ENCODE measurements at regions not wholly inside any gene's neighbourhood (a gene's known extent, or its start where the extent isn't known, plus 50 kb on each side); places are given as distances from the start of the nearest gene placed in this dataset.

- H3K4me3 ChIP-seq (ENCODE audit: low read depth, poor library complexity, severe bottlenecking): no peak overlapping the region
- TF ChIP-seq POLR2A (IDR thresholded peaks at IDR 0.05): no peak
- TF ChIP-seq CTCF (IDR thresholded peaks at IDR 0.05): no peak
- intact Hi-C loops (cut with DNase I; ENCODE audit: low total_unique reads): no loop called here
- DNase-seq (ENCODE audit: low spot score in 2 of 2): peak in 1 of 2 donors; percentile 64
- WGBS, 2 donors: 69 to 80% methylated on average over 6 of the region's 6 CpGs
Measured at GRCh38 chr6:166019214-166019613, 148.4 kb downstream of the TBXT start.

DNA sequence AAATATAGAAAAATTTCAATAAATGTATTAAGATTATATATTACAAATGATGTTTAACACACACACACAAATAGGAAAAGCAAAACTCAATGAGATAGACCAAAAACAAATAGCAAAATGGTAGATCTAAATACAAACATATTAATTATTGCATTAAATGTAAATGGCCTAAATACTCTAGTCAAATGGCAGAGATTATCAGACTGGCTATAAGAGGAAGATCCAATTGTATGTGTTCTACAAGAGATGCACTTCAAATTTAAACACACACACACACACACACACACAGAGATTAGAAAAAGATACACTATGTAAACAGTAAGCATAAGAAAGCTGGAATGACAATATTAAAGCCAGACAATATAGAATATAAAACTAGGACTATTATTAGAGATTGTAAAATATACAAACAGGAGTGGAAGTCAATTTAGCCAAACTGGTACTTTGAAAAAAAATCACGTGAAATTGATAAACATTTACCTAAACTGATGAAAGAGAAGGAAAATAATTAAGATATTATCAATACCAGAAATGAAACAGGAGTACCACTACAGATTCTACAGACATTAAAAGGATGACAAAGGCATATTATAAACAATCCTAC lies 150.5 kb downstream of the TBXT start:
- intact Hi-C loops (cut with DNase I; ENCODE audit: low total_unique reads): no loop called here
- 66 to 71% methylated on average over 1 of the region's 1 CpG for WGBS, 2 donors
- no peak overlapping the region for H3K4me3 ChIP-seq (ENCODE audit: low read depth, poor library complexity, severe bottlenecking)
- TF ChIP-seq CTCF (IDR thresholded peaks at IDR 0.05): no peak
- no peak for TF ChIP-seq POLR2A (IDR thresholded peaks at IDR 0.05)
- no peak for DNase-seq (ENCODE audit: low spot score in 2 of 2)

DNA sequence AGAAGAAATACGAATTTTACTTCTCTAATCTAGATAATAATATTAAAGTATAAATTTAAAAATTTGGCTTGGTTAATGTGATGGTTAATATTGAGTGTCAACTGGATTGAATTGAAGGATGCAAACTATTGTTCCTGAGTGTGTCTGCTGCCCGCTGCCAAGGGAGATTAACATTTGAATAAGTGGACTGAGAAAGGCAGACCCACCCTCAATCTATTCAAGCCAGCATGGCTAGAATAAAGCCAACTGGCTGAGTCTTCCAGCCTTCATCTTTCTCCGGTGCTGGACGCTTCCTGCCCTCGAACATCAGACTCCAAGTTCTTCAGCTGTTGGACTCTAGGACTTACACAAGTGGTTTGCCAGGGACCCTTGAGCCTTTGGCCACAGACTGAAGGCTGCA lies 152.7 kb downstream of the TBXT start:
- intact Hi-C loops (cut with DNase I; ENCODE audit: low total_unique reads): no loop called here
- DNase-seq (ENCODE audit: low spot score in 2 of 2): no peak
- WGBS, 2 donors: 45 to 59% methylated on average over 5 of the region's 5 CpGs
- no peak for TF ChIP-seq CTCF (IDR thresholded peaks at IDR 0.05)
- no peak for TF ChIP-seq POLR2A (IDR thresholded peaks at IDR 0.05)
- no peak overlapping the region for H3K4me3 ChIP-seq (ENCODE audit: low read depth, poor library complexity, severe bottlenecking)

- 40 to 45% methylated on average over 11 of the region's 11 CpGs for WGBS, 2 donors
- TF ChIP-seq CTCF (IDR thresholded peaks at IDR 0.05) (no peak), POLR2A (IDR thresholded peaks at IDR 0.05) (no peak)
- DNase-seq (ENCODE audit: low spot score in 2 of 2): peak in 1 of 2 donors; percentile 64
- intact Hi-C loops (cut with DNase I; ENCODE audit: low total_unique reads): no loop called here
- no peak overlapping the region for H3K4me3 ChIP-seq (ENCODE audit: low read depth, poor library complexity, severe bottlenecking)
Measured at GRCh38 chr6:166010136-166010960, 157.3 kb downstream of the TBXT start.

DNA sequence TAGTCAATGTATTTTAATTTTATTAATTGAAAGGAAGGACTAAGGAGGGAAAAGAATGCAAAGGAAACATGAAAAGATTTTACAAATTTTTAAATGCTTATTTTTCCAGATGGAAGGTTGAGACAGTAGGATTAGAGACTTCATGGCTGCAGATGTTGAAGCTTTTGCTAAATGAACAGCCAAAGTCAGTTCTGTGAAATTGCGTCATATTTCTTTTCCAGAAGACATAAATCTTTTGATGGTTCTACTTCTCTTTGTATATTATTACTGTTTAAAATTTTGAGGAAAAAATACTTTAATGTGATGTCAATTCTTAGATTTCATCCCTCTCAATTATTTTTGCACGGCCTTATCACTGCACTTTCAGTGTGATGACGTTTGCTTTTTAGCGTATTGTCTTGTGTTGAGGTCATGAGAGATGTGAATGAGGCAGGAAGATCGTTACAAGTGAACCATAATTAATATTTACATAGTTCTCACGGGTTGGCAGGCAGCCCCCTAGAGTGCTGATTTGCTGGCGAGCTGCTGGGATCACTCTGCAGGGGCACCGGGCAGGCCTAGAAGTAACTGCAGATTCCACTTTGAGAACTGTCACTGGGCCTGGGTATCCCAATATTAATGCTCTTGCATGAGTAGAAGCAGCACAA lies 158.1 kb downstream of the TBXT start:
- H3K4me3 ChIP-seq (ENCODE audit: low read depth, poor library complexity, severe bottlenecking): no peak overlapping the region
- DNase-seq (ENCODE audit: low spot score in 2 of 2): peak in 1 of 2 donors; percentile 52
- WGBS, 2 donors: 58 to 62% methylated on average over 8 of the region's 8 CpGs

More for the DNA sequence above, 158.1 kb downstream of the TBXT start:
- intact Hi-C loops (cut with DNase I; ENCODE audit: low total_unique reads): no loop called here
- no peak for TF ChIP-seq POLR2A (IDR thresholded peaks at IDR 0.05)
- TF ChIP-seq CTCF (IDR thresholded peaks at IDR 0.05): no peak

Measured in lower leg skin (tissue), 4 donors.